HG03342 (cell line): ENCODE measurements at regions not wholly inside any gene's neighbourhood (a gene's known extent, or its start where the extent isn't known, plus 50 kb on each side); places are given as distances from the start of the nearest gene placed in this dataset.

Source experiments
- ATAC-seq: cut with Tn5 transposase; IDR thresholded peaks from one replicate; pipeline ENCODE4 v1.9.1; 2021; ENCODE audit warnings: mild to moderate bottlenecking, moderate library complexity; ENCODE audit not compliant: unreplicated experiment

DNA sequence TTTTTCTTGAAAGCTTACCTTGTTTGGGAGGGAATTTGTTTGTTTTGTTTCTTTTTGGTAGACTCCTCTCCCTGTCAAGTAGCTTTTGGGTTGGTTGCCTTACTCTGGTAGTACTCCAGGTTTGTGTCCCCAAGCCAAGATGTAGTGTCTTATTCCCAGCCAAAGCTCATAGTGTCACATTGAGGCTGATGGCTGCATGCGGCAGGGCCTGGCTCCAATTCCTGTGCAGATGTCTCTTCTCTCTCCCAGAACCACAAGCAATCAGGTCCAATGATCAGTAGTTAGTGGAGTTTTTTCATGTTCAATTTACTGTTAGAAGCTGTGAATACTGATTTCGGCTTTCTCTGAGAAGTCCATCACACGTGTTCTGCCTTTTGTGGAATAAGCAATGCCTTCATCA, 221.1 kb upstream of the THBS1 start:
- no peak for ATAC-seq

DNA sequence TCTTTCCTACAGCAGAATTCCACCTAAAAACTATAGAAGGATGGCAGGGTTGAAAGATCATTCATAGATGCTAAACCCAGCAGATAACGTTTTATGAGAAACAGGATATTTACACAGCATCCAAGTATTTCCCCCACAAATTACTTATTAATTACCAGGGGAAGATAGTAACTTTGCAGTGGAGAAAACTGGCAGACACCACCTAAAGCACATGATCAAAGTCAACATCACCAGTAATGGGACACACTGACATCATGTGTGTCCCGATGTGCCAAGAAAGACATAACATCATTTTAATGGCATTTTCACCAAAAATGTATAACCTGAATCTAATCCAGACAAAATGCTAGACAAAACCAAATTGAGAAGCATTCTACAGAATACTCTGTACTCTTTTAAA, 220.4 kb upstream of the THBS1 start:
- no peak for ATAC-seq

DNA sequence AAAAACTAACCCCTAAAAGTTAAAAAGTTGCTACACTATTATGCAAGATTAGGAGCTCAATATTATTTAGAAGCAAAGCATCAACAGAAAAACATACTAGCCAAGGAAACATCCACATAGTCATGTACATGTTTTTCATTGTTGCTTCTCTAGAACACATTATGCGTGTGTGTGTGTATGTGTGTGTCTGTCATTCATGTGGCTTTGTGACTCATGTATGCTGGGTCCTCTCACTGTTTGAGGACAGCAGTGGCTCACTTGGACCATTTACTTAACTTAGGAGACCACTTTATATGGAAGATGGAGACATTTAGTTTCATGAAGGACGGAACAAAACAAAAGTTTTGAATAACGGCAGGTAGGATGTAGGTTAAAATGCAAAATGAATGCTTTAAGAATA, 219.4 kb upstream of the THBS1 start:
- ATAC-seq = no peak

DNA sequence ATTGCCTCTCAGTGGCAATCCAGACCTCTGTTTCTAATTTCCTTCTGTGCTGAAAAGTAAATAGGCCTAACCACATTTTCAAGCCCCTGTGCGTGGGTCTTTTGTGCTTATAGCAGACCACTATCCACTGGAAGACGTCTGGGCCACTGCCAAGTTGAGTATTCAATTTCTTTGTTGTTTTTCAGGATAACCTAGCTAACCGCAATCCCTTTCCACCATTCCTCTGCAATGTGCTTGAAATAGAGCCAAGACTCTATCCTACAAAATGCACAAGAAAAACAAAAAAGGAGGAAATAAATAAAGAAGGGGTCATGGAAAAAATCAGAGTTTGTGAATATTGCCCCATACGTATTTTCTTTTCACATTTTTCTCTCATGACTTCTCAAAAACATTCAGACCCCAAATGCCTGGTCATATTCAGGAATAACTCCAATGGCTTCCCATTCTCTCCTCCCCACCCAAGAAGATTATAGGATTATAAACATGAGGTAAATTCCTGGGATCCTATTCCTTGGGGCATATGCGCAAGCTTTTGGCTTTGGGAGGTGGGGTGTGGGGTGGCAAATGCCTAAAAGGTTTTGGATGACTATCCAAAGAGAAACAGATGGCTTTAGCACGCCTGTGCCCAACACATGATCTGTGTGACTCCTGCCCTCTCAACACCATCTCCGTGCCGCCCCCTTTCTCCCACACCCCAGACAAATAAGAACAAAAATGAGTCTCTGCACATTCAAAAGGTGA, 217.9 kb upstream of the THBS1 start:
- ATAC-seq = no peak

DNA sequence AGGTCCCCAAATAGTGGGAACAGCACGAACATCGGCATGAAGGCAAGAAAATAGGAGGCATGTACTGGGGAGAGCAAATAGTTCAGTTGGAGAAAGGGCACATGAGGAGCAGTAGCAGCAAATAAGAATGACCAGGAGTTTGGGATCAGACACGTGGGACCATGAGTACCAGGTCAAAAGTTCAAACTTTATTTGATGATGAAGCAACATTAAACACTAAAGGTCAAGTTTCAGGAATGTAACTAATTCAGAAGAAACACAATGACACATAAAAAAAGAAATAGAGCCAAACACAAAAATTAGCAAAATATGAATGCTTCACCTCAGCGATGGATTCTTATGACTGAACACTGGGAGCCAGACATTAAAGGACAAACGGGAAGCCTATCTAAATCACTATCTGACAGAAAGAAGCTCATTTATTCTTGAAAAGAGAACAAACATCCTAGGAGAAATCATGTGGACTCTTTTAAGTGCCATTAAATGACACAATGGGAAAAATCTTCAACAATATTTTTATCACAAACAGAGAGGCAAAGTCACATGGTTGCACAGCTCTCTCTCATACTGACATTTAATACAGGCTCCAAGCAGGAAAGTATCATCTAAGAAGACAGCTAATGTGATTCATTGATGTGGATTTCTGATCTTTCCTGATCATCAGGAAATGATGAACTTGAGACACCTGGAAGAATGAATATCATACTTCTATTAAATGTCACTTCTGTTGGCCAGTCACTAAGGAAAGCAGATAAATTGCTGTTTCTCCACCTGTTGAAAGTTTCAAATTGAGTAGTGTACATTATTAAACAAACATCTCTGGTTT, 216.9 kb upstream of the THBS1 start:
- no peak for ATAC-seq

DNA sequence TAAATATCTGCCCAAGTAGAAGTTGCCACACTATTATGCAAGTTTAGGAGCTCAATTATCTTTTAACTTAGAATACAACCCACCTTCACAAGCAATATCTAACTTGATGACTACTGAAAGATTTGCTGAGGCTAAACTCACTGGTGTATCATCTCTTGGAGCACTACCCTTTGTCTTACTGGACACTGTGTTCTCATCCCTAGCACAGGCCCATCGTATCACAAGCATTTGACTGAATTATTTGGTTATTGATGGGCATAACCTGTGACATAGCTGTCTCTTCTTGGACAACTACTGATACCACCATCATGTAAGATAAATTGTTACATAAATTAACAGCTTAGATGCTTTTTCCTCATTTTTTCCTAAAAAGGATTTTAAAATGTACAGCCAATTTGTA, 216.2 kb upstream of the THBS1 start:
- ATAC-seq = no peak

DNA sequence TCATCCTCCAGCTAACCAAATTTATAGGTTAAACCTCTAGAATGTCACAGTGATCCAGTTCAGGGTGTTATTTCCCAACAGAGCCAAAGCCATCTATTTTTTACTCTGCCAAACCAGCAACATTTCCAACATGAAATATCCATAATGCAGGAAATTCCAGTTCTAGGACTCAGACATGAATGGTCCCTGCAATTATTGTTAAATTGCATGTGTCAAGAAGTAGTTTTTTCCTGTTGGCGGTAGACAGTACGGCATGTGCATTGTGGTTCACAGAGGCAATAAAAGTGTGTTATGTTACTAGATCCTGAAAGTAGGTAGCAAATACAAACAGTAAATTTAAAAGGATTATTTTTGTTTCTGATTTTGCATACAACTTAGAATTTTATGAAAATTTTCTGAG, 215.7 kb upstream of the THBS1 start:
- no peak for ATAC-seq

DNA sequence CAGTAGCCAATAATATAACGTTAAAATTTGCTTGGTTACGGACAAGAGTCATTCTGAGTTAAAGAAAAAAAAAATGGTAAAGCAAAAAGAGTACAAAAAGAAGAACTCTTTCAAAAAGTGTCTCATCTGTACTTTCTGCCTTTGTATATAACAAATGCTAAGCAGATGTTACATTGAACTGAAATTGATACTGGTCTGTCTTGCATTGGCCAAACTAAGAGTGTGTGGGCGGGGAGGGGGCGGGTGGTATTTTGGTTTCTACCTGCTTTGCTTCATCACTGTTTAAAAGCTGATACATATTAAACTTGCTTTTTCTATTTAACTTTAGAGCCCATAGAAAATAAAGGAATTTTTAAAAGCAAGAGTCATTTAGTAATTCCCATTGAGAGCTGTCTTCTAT, 215.0 kb upstream of the THBS1 start:
- no peak for ATAC-seq

DNA sequence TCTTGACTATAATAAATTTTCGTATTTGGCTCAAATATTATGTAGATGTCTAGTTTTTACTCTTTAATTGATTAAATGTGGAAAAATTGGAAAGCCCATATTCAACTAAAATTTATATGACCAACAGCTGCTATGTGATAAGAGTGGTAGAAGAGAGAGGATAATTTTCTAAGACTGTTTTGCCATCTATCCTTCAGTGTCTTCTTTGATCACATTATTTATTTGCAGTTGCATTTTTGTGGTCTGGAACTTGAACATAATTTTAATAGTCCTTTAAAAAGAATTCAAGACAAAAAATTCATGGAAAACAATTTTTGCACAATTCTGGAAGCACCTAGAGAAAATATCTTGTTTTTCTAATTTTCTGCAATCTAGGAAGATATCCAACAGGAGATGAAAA, 213.3 kb upstream of the THBS1 start:
- ATAC-seq = no peak

DNA sequence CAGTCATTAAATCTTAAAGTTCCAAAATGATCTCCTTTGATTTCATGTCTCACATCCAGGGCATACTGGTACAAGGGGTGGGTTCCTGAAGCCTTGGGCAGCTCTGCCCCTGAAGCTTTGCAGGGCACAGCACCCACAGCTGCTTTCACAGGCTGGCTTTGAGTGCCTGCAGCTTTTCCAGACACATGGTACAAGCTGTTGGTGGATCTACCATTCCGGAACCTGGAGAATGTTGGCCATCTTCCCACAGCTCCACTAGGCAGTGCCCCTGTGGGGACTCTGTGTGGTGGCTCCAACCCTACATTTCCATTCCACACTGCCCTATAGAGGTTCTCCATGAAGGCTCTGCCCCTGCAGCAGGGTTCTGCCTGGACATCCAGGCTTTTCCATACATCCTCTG, 211.1 kb upstream of the THBS1 start:
- no peak for ATAC-seq

DNA sequence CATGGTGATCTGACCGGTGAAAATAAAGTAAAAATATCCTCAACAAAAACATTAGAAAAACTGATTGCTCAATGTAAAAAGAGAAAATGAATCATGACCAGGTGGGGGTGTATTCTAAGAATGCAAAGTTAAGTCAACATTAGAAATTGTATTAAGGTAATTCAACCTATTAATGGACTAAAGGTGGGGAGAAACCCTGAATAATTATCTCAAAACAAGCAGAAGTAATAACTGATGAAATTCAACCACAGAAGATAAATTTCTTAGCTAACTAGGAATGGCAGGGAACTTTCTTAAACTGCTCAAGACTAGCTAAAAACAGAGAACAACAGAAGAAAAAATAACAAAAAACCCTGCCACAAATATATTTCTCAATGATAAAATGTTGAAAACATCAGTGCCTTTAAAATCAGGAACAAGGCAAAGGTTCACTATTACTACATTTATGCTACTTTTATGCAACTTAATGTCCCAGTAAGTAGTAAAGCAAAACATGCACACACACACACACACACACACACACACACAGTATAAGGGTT, 204.4 kb upstream of the THBS1 start:
- ATAC-seq = no peak

DNA sequence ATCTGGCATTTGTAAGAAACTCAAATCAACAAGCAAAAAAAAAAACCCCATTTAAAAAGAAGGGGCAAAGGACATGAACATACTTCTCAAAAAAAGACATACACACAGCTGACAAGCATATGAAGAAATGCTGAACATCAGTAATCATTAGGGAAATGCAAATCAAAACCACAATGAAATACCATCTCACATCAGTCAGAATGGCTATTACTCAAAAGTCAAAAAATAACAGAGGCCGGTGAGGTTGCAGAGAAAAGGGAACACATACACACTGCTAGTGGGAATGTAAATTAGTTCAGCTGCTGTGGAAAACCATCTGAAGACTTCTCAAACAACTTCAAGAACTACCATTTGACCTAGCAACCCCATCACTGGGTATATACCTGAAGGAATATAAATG, 199.4 kb upstream of the THBS1 start:
- ATAC-seq = no peak

DNA sequence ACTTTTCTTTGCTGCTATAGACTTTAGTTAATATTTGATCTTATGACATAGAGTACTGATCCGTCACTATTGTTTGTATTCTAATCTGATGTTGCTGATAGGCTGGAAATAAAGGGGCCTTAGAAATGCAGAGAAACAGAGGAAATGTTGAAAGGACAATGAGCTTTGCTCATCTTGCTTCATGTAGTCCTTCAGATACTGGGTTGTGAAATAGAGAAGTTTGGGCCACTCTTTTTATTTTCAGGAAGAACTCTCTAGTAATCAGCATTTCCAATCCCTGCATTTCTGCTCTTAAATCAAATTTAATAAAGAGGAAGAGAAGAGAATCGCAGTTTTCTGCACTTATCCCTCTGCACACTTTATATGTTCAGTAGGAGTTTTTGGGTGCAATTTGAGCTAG, 192.8 kb upstream of the THBS1 start:
- no peak for ATAC-seq

DNA sequence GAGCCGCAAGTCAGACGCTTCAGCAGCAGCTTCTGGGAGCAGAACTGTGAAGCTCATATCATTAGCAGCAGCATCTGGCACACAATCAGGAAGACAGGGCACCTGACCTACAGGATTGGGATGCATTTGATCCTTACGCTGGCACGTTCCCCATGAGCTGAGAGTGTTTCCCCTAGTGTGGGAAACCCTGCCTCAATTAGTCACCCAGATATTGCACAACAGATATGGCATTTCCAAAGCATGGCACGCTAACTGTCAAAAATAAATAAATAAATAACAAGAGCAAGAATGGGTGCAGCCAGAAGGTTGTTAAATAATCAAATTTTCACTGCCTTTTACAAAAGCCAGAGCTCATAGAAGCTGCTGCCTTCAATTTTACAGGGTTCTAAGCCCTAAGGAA, 189.6 kb upstream of the THBS1 start:
- ATAC-seq = no peak

DNA sequence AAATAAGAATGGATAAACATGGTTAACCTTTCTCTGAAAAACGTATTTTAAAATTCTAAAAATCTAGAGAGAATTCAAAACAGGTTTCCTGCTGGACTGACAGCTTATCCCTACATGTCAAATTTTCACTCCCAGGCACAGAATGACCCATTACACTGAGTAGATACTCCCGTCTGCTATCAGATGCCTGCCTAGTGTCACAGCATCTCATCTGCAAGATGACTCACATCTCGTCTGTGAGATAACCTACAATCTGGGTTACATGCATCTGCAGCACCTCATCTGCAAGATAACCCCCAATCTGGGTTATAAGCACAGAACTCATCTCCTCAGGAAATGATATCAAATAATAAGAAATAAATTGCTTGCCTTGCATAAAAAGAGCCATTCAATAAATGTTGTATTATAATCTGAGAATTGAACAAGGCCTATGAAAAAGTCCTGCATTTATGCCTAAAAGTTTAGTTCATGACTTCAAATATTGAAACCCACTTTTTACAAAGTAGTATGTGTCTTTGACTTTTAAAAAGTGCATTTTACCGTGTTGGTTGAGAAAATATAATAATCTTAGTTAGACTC, 188.3 kb upstream of the THBS1 start:
- no peak for ATAC-seq

DNA sequence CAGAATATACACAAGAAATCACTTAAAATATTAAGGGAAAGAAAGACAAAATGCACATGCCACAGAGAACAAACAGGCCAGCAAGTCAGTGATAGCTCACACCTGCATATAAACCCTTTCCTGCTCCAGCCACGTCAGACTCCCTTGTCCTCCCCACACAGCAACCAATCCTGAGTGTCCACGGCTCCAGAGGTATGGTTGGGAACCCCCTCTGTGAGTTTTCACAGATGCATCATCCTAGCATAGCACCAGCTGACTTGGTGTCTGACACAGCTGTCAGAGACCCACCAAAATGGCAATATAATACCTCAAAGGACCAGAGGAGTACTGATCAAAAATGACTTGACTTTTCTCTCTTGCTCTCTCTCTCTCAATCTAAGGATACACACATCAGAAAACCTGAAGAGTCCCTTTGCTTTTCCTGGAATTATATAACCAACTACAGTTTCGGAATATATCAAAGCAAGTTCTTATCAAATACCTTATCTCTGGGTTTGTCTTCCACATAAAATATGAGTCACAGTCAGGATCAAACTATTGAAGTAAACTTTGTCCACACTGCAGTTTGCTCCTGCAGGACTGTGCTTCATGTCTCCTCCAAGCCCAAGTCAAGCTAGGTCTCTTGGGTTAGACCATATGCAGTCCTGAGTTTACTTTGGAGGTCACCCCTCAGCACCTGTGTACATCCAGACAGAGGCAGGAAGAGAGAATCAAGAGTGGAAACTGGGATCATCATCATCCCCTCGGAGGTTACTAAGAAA, 187.1 kb upstream of the THBS1 start:
- no peak for ATAC-seq

DNA sequence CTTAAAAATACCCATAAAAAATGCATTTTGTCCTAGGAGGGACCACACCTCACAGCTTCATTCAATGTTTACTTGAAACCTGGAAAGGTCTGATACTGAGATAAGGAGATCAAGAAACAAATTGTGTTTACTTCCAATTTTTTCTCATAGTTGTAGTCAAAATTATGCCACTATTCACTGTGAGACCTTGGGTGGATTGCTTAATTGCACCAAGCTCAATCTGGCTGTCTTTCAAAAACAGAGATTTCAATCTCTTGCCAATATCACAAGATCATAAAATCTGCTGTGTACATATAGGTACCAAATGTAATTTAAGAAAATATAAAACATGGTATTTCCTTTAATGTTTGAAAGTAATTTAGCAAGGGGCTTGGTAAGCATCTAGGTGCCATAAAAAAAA, 186.4 kb upstream of the THBS1 start:
- no peak for ATAC-seq

DNA sequence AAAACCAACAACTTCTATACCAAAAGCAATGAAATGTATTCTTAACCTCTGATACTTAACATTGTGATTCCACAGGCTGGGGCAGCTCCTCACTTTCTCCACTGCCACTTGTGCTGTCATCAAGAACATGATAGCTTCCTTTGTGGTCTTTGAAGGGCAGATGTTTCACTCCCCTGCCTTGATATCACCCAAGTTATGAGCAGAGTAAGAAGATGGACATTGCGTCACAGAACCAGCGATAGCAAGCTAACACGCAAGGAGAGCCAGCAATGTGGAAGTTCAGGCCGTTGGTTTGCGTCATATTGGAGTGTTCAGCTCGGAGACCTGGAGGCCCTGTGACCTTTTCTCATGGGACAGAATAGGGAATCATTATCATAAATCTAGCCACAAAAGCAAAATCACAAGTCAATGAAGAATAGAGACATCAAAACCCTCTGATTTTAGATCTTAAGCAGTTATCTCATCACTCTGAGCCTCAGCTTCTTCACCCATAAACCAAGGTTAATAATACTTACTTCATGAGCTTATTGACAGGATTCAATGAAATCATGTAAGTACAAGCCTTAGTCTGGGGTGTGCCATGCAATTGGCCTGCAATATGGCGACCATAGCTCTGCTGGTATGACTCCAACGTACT, 183.8 kb upstream of the THBS1 start:
- no peak for ATAC-seq

DNA sequence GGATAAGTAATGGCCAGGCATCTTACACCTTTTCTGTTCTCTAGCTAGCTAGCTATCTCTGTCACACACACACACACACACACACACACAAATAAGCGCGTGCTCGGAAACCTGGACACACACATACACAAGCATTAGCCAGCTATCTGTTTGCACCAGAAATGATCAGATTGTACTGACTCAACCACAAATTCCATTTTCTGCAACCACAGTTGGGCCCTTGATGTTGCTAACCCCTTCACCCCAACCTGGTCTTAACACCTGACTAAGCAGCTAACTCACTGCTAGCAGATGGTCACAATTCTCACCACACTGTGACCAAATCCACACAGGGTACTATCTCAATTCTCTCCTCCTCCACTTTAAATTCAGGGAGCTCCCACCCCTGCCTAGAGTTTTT, 183.0 kb upstream of the THBS1 start:
- ATAC-seq = no peak

DNA sequence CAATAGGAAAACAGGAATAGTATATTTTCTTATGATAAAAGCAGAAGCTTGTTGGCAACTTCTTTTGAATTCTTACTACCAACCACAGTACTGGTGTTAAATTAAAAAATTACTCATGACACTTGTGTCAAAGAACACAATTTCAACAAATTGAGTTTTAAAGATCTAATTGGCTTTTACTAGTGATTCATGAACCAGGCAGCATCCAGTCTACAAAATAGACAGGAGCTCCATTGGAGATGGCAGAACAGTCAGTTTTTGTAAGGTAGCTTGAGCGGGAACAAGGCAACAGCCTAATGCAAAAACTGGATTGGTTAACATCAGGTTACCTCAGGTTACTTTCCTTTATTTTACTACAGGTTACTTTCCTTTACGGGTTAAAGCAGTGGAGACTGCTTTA, 181.3 kb upstream of the THBS1 start:
- no peak for ATAC-seq

DNA sequence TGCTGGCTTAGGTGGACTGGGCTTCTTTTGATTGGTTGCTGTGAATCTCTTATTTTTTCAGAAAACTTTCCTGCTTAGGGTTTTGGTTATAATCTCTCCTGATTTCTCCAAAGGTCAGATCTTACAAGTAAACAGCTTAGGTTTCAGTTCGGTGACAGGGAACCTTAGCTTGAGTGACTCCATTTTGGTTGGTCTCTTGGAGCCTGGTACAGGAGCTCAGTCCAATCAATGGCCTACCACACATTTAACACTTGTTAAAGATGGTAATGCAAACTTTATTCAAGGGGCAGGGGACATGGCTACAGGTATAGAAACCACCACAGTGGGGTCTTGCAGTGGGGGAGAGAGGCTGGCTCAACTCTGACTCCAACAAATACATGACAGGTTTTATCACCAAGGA, 180.9 kb upstream of the THBS1 start:
- ATAC-seq = no peak
